ENCODE measurements at regions not wholly inside any gene's neighbourhood (a gene's known extent, or its start where the extent isn't known, plus 50 kb on each side); places are given as distances from the start of the nearest gene placed in this dataset.

- no peak for DNase-seq (ENCODE audit: low read depth in 4 of 4, low spot score in 2 of 4)
Measured at GRCh38 chr16:73390936-73391335, 343.0 kb upstream of the ZFHX3 start.

GRCh38 chr16:73390491-73390890, 342.6 kb upstream of the ZFHX3 start:
- no peak for DNase-seq (ENCODE audit: low read depth in 4 of 4, low spot score in 2 of 4)

GRCh38 chr16:73389085-73389484, 341.2 kb upstream of the ZFHX3 start:
- DNase-seq (ENCODE audit: low read depth in 4 of 4, low spot score in 2 of 4), result no peak

GRCh38 chr16:73387979-73388378, 340.1 kb upstream of the ZFHX3 start:
- no peak for DNase-seq (ENCODE audit: low read depth in 4 of 4, low spot score in 2 of 4)

- DNase-seq (ENCODE audit: low read depth in 4 of 4, low spot score in 2 of 4), result no peak
Measured at GRCh38 chr16:73385696-73386095, 337.8 kb upstream of the ZFHX3 start.

- DNase-seq (ENCODE audit: low read depth in 4 of 4, low spot score in 2 of 4), result no peak
Measured at GRCh38 chr16:73384506-73385089, 336.7 kb upstream of the ZFHX3 start.

- DNase-seq (ENCODE audit: low read depth in 4 of 4, low spot score in 2 of 4), result no peak
Measured at GRCh38 chr16:73383988-73384365, 336.0 kb upstream of the ZFHX3 start.

GRCh38 chr16:73383195-73383987, 335.5 kb upstream of the ZFHX3 start:
- DNase-seq (ENCODE audit: low read depth in 4 of 4, low spot score in 2 of 4), result no peak

- no peak for DNase-seq (ENCODE audit: low read depth in 4 of 4, low spot score in 2 of 4)
Measured at GRCh38 chr16:73378471-73378870, 330.5 kb upstream of the ZFHX3 start.

- DNase-seq (ENCODE audit: low read depth in 4 of 4, low spot score in 2 of 4), result no peak
Measured at GRCh38 chr16:73371584-73372319, 323.8 kb upstream of the ZFHX3 start.

- DNase-seq (ENCODE audit: low read depth in 4 of 4, low spot score in 2 of 4), result no peak
Measured at GRCh38 chr16:73369851-73370250, 321.9 kb upstream of the ZFHX3 start.

GRCh38 chr16:73368715-73369114, 320.8 kb upstream of the ZFHX3 start:
- DNase-seq (ENCODE audit: low read depth in 4 of 4, low spot score in 2 of 4), result no peak

GRCh38 chr16:73365016-73365551, 317.2 kb upstream of the ZFHX3 start:
- no peak for DNase-seq (ENCODE audit: low read depth in 4 of 4, low spot score in 2 of 4)

GRCh38 chr16:73364413-73364812, 316.5 kb upstream of the ZFHX3 start:
- no peak for DNase-seq (ENCODE audit: low read depth in 4 of 4, low spot score in 2 of 4)

- no peak for DNase-seq (ENCODE audit: low read depth in 4 of 4, low spot score in 2 of 4)
Measured at GRCh38 chr16:73361061-73361460, 313.1 kb upstream of the ZFHX3 start.

GRCh38 chr16:73356401-73357079, 308.6 kb upstream of the ZFHX3 start:
- DNase-seq (ENCODE audit: low read depth in 4 of 4, low spot score in 2 of 4), result no peak

- DNase-seq (ENCODE audit: low read depth in 4 of 4, low spot score in 2 of 4), result no peak
Measured at GRCh38 chr16:73355981-73356380, 308.1 kb upstream of the ZFHX3 start.

- no peak for DNase-seq (ENCODE audit: low read depth in 4 of 4, low spot score in 2 of 4)
Measured at GRCh38 chr16:73354434-73354833, 306.5 kb upstream of the ZFHX3 start.

- no peak for DNase-seq (ENCODE audit: low read depth in 4 of 4, low spot score in 2 of 4)
Measured at GRCh38 chr16:73350707-73351452, 303.0 kb upstream of the ZFHX3 start.
